ENCODE measurements at regions not wholly inside any gene's neighbourhood (a gene's known extent, or its start where the extent isn't known, plus 50 kb on each side); places are given as distances from the start of the nearest gene placed in this dataset.

DNA sequence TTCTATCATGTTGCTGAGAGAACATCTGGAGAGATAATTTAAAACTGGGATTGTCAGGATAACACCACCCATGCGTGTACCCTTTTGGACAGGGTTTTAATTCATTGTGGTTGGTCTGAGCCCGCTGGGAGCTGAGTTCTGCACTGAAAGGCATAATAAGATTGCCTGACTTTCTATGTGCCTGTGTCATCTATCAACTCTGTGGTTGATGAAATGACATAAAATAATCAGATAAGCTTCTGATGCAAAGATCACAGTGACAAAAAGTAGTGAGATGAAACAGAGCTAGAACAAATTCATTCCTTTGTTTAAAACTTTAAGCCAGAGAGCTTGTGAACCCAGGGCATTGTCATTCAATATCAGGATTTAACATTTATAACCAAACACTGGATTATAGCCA is 98.7 kb downstream of the BBS10 start:
- intact Hi-C loops (cut with DNase I), result no loop called here

DNA sequence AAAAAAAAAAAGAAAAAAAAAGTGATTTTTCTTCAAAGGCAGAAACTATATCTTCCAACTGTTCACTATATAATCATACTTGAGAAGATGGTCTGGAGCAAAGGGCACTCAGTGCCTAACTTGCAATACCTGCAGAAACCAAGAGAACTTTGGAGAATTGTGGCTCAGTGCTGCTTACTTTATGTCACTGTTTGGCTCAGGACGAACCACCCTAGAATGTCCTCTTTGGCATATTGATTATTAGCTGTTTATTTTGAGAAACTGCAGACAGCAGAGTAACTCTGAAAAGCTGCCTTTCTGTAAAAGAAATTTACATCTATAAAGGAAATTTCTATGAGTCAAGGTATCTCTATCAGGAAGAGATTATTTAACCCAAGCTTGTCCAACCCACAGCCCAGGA is 100.2 kb downstream of the BBS10 start:
- no peak for DNase-seq (ENCODE audit: extremely low spot score in 2 of 2)
- Histone ChIP-seq H3K9me3 (no peaks in the 10 kb centered on the region), H3K27ac (no peak overlapping the region), H3K36me3 (no peaks in the 10 kb centered on the region), H3K4me1 (no peaks in the 10 kb centered on the region), H3K4me3 (no peak overlapping the region), H3K27me3 (no peaks in the 10 kb centered on the region)
- TF ChIP-seq POLR2A (IDR thresholded peaks at IDR 0.05), result no peak
- no peak for TF ChIP-seq POLR2AphosphoS5 (IDR thresholded peaks at IDR 0.05; ENCODE audit: insufficient read depth in 1 of 2, low read depth in 1 of 2)
- intact Hi-C loops (cut with DNase I), result no loop called here

More for the DNA sequence above, 98.7 kb downstream of the BBS10 start:
- H3K36me3 ChIP-seq, result no peaks in the 10 kb centered on the region
- H3K27me3 ChIP-seq, result no peaks in the 10 kb centered on the region
- no peak overlapping the region for H3K27ac ChIP-seq
- no peaks in the 10 kb centered on the region for H3K9me3 ChIP-seq
- no peak overlapping the region for H3K4me3 ChIP-seq
- H3K4me1 ChIP-seq, result no peaks in the 10 kb centered on the region
- TF ChIP-seq POLR2AphosphoS5 (IDR thresholded peaks at IDR 0.05; ENCODE audit: insufficient read depth in 1 of 2, low read depth in 1 of 2) (no peak), POLR2A (IDR thresholded peaks at IDR 0.05) (no peak)
- TF ChIP-seq, protein P1, sequence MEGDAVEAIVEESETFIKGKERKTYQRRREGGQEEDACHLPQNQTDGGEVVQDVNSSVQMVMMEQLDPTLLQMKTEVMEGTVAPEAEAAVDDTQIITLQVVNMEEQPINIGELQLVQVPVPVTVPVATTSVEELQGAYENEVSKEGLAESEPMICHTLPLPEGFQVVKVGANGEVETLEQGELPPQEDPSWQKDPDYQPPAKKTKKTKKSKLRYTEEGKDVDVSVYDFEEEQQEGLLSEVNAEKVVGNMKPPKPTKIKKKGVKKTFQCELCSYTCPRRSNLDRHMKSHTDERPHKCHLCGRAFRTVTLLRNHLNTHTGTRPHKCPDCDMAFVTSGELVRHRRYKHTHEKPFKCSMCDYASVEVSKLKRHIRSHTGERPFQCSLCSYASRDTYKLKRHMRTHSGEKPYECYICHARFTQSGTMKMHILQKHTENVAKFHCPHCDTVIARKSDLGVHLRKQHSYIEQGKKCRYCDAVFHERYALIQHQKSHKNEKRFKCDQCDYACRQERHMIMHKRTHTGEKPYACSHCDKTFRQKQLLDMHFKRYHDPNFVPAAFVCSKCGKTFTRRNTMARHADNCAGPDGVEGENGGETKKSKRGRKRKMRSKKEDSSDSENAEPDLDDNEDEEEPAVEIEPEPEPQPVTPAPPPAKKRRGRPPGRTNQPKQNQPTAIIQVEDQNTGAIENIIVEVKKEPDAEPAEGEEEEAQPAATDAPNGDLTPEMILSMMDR (IDR thresholded peaks at IDR 0.05), result no peak
- no peak for DNase-seq (ENCODE audit: extremely low spot score in 2 of 2)

DNA sequence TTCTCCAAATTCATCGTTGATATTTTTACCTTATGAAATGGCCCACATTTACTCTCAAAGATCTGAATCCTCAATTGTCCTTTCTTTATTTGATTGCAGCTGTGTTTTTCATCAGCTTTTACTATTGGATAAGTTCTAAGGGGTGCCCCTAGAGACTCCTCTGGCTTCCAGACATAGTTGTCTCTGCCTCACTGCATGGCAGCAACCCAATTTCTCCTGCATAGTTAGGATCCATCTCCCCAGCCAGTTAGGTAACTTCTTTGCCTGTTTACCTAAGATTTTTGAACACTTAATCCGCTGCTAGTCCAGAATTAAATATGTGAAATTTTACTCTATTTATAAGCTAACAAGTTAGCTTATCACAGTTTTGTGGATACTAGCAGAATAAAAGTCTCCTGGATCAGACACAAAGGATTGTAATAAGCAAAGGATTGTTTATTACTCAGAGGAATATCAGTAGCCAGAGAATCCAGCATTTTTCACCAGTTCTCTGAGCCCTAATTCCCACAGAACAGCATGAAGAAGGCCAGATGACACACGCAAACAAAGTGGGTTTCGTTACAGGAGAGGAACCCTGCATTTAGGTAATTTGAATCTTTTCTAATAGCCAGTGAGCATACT is 101.1 kb downstream of the BBS10 start:
- Histone ChIP-seq H3K36me3 (no peaks in the 10 kb centered on the region), H3K27ac (no peak overlapping the region), H3K9me3 (no peaks in the 10 kb centered on the region), H3K4me3 (no peak overlapping the region), H3K4me1 (no peaks in the 10 kb centered on the region), H3K27me3 (no peaks in the 10 kb centered on the region)
- no peak for TF ChIP-seq POLR2AphosphoS5 (IDR thresholded peaks at IDR 0.05; ENCODE audit: insufficient read depth in 1 of 2, low read depth in 1 of 2)
- no peak for TF ChIP-seq POLR2A (IDR thresholded peaks at IDR 0.05)
- TF ChIP-seq, protein P1 (IDR thresholded peaks at IDR 0.05), result no peak
- intact Hi-C loops (cut with DNase I), result no loop called here
- DNase-seq (ENCODE audit: extremely low spot score in 2 of 2), result no peak

DNA sequence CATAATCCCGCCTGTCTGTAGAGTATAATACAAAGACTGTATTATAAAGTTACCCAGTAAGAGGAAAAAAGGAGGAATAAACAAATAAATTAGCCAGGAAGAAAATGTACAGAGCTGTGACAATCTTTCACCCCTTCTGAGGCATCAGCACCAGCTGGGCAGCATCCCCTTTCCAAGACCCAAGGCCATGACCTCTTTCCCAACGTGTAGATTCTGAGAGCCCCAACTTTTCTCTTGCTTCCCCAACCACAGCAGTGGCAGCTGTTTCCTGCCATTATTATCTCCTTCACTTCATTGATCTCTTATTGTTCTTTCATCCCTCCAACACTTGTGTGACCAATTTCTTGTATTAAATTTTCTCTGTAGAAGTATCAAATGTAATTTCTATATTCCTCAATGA is 101.6 kb downstream of the BBS10 start:
- Histone ChIP-seq H3K4me3 (no peak overlapping the region), H3K27ac (no peak overlapping the region), H3K9me3 (no peaks in the 10 kb centered on the region), H3K36me3 (no peaks in the 10 kb centered on the region), H3K27me3 (no peaks in the 10 kb centered on the region), H3K4me1 (no peaks in the 10 kb centered on the region)
- no peak for DNase-seq (ENCODE audit: extremely low spot score in 2 of 2)
- intact Hi-C loops (cut with DNase I), result no loop called here
- no peak for TF ChIP-seq POLR2AphosphoS5 (IDR thresholded peaks at IDR 0.05; ENCODE audit: insufficient read depth in 1 of 2, low read depth in 1 of 2)
- TF ChIP-seq, protein P1 (IDR thresholded peaks at IDR 0.05), result no peak
- no peak for TF ChIP-seq POLR2A (IDR thresholded peaks at IDR 0.05)

DNA sequence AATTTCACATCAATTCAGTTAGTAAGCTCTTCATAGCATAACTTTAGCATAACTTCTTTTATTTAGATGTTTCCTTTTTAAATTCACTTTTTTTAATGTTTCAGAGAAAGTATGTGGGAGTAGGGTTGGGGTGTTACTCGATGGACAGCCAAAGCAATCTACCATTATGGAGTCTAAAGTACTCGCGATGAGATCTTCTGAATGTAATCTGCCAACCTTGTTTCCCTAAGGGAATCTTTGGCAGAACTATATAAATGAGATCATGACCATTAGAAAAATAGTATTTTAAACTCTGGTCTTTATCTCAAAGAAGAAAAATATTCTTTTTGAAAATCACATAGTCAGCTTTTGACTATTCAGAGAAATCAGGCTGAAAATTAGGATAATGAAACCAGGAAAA is 103.9 kb downstream of the BBS10 start:
- intact Hi-C loops (cut with DNase I), result no loop called here
- Histone ChIP-seq H3K9me3 (no peaks in the 10 kb centered on the region), H3K27ac (no peak overlapping the region), H3K4me1 (no peaks in the 10 kb centered on the region), H3K4me3 (no peak overlapping the region), H3K27me3 (no peaks in the 10 kb centered on the region), H3K36me3 (no peaks in the 10 kb centered on the region)
- DNase-seq (ENCODE audit: extremely low spot score in 2 of 2), result no peak
- TF ChIP-seq POLR2A (IDR thresholded peaks at IDR 0.05) (no peak), POLR2AphosphoS5 (IDR thresholded peaks at IDR 0.05; ENCODE audit: insufficient read depth in 1 of 2, low read depth in 1 of 2) (no peak)
- TF ChIP-seq, protein P1 (IDR thresholded peaks at IDR 0.05), result no peak

Data from vagina (tissue), 2 donors.